GM21447 (cell line): ENCODE measurements at regions not wholly inside any gene's neighbourhood (a gene's known extent, or its start where the extent isn't known, plus 50 kb on each side); places are given as distances from the start of the nearest gene placed in this dataset.
"Not testable (repeated sequence)": the region's sequence is repeated elsewhere in the genome, so short reads cannot be mapped to it uniquely, and the experiment has no call there.

Experiments
- ATAC-seq: cut with Tn5 transposase; IDR thresholded peaks from one replicate; pipeline ENCODE4 v1.9.1; 2021; ENCODE audit not compliant: unreplicated experiment

- no peak for ATAC-seq
Measured at GRCh38 chr7:153584132-153584531, 468.1 kb upstream of the DPP6 start.

DNA sequence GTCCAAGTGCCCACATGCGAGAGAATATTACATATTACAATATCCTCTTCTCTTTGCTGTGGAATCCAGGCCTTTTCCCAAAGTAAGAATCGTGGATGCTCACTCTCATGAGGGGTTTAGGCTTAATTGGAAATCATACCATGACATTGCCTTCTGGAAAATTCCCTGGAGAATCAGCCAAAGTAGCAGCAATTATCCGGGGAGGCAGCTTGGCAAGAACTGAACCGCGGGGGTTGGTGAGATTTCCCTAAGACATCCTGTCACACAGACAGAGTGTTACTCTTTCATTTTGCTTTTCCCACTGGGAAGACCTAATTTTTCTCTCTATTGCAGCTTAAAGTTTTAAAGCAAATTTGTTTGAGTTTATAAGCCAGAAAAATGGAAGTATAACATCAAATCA lies 463.6 kb upstream of the DPP6 start:
- ATAC-seq = no peak

DNA sequence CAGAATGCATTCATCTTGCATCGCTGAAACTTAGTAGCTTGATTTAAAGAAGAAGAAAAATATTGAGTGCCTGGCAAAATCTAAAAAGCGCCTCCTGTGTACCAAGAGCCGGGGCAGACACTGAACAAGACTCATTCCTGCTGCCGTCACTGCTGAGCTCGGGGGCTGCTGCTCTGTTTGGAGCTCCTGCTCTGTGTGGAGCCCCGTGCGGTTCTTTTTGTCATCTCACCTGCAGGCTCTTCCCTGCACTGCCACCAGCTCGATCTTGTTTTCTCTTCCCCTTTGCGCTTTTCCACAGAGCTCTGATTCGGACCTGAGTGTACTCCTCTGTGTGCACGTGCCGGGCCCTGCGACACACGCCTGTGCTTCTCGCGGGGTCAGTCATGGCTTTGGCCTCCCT lies 462.1 kb upstream of the DPP6 start:
- ATAC-seq = no peak

DNA sequence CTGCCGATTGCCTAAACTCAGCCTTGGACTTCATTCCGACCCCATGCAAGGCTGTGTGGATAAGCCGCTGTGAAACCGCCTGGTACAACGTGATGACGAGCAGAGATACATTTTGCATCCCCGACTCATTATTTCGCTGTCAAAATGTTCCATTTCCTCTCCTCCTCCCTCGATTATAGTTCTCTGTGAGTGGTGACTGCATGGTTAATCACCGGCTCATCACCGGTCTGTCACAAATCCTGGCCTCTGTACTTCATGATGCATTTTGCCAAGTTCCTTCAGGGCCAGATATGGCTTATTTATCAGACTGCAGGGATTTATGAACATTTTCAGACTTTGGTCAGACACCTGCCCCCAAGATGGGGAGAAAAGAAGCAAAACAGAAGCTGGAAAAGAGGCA lies 461.6 kb upstream of the DPP6 start:
- ATAC-seq = no peak

GRCh38 chr7:153607354-153607753 lies 444.8 kb upstream of the DPP6 start:
- no peak for ATAC-seq

DNA sequence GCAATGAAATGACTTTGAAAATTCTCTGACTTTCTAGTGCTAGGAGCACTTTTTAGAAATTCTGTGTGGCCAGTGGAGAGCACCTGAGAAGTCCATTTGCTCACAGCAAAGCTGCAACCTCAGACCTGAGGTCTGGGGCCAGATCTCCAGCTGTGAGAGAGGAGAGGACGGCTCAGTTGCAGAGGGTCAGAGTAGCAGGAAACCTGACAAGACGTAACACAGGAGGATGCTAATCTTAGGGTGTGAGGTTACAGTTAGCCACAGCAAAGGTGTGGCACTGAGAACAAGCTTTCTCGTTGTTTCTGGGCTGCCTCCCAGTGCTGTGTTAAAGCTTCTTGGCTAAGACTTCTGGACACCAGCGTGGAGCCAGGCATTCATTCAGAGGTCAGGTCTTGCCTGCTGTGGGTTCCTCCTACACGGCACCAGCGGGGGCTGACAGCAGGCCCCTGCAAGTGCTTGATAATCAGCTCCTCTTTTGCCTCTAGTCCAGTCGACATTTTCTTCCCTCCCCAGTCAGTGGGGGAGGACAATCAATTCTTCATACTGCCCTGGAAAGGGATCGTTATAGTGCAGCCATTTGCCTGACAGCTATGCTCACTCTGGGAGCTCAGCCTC lies 435.4 kb upstream of the DPP6 start:
- ATAC-seq = no peak

- no peak for ATAC-seq
Measured at GRCh38 chr7:153627323-153627722, 424.9 kb upstream of the DPP6 start.

DNA sequence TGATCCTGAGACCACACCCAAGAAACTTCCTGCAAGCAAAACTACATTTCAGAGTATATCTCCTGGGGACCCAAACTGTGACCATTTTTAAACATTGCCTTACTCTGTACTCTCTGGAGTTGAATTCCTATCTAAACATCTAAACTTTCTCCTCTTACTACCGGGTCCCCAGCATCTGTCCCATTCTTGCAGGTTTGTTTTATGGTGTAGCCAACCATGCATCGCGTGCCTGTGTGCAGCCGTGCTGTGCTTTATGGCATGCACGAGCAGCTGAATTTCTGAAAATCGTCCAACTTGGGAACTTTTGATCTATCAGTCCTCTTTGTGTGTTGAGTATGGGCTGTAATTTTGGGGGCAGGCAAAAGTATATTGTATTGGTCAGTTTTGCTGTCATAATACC lies 423.8 kb upstream of the DPP6 start:
- ATAC-seq = no peak

DNA sequence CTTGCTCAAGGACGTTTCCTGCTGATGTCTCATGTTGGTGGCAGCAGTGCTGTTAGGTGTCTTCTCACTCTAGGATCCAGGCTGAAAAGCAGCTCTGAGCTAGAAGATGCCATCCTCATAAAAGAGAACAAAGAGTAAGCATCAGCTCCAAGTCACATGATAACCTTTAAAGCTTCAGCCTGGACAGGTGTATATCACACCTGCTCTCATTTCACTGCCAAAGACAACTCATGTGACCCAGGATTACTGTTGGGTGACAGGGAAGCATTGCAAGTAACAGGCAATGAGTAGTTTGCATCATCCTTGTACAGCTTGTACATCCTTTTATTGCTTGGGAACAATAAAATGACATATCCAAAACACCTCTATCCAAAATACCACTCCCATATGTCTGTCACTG lies 423.4 kb upstream of the DPP6 start:
- no peak for ATAC-seq

DNA sequence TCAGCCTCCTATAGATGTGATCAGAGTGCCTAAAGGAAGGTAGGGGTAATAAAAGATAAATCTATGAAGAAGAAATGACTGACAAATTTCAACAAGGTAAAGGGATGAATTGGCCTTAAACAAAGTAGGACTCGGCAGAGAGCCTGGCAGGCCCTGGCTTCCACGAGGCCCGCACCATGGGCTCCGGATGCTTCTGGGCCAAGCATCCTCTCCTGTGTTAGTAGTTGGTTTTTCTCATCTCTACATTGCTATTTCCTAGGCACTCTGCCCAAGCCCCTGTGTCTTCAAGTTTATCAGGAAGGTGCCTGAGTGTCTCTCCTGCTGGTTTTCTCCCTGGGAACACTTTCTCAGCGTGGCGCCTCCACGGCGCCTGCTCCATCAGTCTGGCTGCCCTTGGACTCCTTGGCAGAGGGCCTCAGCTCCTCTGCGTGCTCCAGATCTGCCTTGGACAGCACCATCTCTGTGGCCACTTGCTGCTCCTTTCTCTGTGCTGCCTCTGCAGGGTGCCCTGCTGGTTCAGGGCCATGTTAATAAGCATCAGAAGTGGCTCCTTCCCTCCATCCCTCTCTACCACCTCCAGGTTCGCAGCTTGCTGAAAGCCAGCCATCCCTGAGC lies 413.3 kb upstream of the DPP6 start:
- no peak for ATAC-seq

GRCh38 chr7:153640586-153640985 lies 411.6 kb upstream of the DPP6 start:
- no peak for ATAC-seq

DNA sequence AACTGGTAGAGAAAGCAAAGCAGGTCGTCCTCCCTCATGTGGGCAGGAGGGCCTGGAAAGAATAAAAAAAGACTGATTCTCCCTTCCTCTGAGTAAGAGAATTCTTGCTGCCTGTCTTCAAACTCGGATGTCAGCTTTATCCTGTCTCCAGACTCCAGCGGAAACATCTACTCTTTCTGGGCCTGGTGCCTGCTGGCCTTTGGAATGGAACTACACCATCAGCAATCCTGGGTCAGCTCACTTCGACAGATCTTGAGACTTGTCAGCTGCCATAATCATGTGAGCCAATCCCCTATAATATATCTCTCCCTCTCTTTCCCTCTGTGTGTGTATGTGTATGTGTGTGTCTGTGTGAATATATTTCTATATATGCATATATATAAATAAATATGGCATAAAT lies 411.0 kb upstream of the DPP6 start:
- ATAC-seq = no peak

DNA sequence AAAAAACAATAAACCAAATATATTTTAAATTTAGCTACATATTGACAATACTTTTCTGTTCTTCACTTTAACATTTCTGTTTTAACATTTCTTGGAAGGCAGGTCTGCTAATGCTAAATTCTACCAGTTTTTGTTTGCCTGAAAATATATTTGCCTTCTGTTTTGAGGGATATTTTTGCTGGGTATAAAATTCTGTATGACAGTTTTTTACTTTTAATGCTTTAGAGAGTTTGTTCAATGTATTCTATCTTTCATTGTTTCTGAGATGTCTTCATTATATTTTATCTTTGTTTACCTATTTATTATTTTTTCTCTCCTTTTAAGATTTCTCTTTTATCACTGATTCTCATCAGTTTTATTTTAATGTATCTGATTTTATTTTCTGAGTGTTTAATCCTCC lies 409.2 kb upstream of the DPP6 start:
- ATAC-seq = no peak

- no peak for ATAC-seq
Measured at GRCh38 chr7:153657182-153657800, 394.9 kb upstream of the DPP6 start.

GRCh38 chr7:153675131-153675530 lies 377.1 kb upstream of the DPP6 start:
- ATAC-seq = no peak

DNA sequence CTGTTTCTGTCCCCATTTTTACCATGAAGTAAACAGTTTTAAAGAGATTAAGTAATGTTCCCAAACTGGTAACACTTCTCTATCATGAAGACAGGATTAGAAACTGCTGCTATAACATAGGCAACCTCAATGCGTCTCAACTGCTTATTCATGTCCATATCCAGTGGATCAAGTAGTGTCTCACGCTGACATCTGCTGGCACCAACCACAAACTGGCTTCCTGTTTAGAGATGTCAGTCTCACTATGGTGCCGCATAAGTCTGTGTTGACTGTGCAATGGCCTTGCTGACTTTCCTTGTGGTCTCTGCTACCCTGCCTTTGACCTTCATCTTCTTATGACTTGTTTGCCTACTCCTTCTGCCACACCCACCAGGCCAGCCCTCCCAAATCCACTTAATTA lies 369.6 kb upstream of the DPP6 start:
- no peak for ATAC-seq

GRCh38 chr7:153696242-153696641 lies 356.0 kb upstream of the DPP6 start:
- ATAC-seq = no peak

DNA sequence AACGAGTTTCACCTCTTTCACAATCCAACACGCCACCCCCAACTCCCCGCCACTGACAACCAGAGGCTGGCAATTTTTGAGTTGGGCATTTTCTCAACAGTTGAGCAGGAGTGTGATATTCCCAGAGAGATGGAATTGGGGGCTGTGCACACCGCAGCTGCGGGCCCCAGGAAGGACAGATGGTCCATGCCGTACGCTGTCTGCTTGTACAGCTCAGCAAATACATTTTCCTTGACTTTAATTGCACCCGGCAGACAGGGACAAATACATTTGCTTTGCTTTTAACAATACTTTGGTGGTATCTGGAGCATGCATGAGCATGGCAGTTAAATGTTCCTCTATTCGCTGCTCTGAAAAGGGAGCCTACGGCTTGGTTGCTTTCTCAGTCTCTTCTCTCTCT lies 354.2 kb upstream of the DPP6 start:
- ATAC-seq = no peak

DNA sequence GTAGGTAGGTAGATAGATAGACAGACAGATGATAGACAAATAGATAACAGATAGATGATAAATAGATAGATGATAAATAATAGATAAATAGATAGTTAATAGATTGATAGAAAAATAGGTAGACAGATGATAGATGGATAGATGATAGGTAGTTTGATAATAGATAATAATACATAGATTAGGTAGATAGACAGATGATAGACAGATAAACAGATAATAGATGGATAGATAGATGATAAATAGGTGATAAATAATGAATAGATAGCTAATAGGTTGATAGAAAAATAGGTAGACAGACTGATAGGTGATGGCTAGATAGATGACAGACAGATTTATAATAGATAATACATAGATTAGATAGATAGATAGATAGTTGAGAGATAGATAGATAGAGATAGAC lies 350.5 kb upstream of the DPP6 start:
- no peak for ATAC-seq

DNA sequence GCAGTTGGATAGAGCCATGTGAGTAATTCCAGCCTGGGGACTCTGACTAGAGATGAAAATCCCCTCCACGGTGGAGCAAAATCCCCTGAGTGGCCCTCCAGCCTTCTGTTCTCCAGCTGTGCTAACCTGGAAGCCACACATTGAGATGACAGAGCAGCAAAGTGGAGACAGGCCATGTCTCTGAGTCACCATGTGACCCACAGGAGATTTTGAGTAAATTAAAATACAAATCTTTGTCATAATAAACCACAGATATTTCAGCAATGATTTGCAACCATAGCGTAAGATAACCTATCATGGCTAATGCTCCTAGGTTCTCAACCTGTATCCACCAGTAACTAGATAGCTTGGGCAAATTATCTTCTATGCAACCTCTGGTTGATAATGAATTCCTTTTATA lies 328.3 kb upstream of the DPP6 start:
- ATAC-seq = not testable (repeated sequence)

DNA sequence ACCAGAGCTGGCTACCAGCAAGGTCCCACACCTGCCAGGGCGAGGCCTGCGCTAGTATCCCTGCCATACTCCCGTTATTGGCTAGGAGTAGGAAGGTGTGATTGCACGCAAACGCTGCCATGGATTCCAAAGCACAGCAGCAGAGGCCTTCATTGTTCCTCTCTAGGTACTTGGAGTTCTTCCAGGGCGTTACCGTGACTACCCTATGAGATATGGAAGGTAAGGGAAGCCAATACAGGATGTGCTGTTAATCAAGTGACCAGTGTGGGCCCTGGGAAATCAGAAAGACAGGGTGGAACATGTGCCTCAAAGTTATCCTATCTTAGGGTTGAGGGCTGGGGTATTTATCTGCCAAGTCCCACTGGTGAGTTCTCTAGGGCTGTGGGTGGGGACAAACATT lies 320.7 kb upstream of the DPP6 start:
- not testable (repeated sequence) for ATAC-seq

- ATAC-seq = not testable (repeated sequence)
Measured at GRCh38 chr7:153743434-153743833, 308.8 kb upstream of the DPP6 start.

DNA sequence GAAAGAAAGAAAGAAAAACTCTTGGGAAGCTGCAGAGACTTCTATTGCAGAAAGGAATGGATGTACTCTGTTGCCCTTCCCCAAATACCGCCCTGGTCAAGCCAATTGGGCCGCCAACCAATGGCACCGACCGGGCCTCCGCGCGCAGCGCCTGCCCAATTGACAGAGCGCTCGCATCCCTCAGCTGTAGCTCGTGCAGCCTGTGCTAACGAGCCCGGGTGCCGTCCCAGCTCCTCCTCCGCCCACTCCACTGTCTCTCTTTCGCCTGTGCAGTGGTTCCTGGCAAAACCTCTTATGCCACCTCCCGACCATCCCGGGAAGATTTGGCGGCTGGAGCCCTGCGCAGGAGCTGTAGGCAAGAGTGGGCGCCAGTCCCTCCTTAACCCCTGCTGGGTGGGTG lies 304.2 kb upstream of the DPP6 start:
- ATAC-seq = not testable (repeated sequence)
